ENCODE measurements at regions not wholly inside any gene's neighbourhood (a gene's known extent, or its start where the extent isn't known, plus 50 kb on each side); places are given as distances from the start of the nearest gene placed in this dataset.
"Not testable (repeated sequence)": the region's sequence is repeated elsewhere in the genome, so short reads cannot be mapped to it uniquely, and the experiment has no call there.

DNA sequence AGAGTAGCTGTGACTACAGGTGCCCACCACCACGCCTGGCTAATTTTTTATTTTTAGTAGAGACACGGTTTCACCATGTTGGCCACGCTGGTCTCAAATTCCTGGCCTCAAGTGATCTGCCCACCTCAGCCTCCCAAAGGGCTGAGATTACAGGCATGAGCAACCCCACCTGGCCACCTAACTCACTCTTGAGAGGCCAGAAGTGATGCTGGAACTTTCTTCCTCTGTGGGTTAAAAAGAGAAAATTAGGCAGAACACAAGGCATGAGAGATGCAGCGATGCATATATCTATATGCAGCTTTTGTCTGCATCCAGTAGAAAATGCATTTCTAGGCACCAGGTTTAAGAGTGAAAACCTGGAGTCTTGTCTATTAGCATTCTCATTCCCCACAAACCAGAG is 100.2 kb upstream of the CLEC6A start:
- H3K27me3 ChIP-seq; DNase-seq; intact Hi-C loops (cut with DNase I); H3K4me1 ChIP-seq; ATAC-seq; H3K4me3 ChIP-seq; H3K36me3 ChIP-seq; H3K27ac ChIP-seq; H3K9me3 ChIP-seq: not testable (repeated sequence)

DNA sequence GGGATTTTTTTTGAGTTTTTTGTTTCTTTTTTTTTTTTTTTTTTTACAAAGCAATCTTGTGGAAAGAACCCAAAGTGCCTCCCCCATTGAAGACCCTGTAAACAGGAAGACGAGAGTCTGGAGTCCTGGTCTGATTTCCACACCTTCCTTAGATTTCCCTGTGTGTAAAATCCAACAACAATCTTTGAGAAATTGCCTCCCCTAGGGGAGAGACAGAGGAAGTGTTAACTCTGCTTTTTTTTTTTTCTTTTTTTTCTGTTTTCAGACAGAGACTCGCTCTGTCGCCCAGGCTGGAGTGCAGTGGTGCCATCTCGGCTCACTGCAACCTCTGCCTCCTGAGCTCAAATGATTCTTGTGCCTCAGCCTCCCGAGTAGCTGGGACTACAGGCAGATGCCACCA is 82.0 kb upstream of the CLEC6A start:
- DNase-seq: peak in 1 of 4 donors; percentile 2
- H3K36me3 ChIP-seq: not testable (repeated sequence)

DNA sequence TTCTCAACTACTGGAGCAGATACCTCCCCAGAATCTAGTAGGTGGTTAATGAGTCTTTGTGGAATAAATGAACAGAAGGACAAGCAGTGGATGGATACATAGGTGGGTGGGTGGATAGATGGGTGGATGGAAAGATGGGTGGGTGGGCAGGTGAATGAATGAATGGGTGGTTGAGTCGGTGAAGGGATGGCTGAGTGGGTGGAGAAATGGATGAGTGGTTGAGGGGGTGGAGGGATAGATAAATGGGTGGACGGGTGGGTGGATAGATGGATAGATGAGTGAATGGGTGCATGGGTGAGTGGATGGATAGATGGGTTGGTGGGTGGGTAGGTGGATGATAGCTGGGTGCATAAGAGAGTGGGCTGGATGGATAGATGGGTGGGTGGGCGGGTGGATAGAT is 80.6 kb upstream of the CLEC6A start:
- H3K4me1 ChIP-seq; ATAC-seq; DNase-seq; intact Hi-C loops (cut with DNase I); H3K27ac ChIP-seq; H3K36me3 ChIP-seq; H3K9me3 ChIP-seq; H3K27me3 ChIP-seq; H3K4me3 ChIP-seq: not testable (repeated sequence)

More for the DNA sequence above, 82.0 kb upstream of the CLEC6A start:
- H3K4me3 ChIP-seq; H3K4me1 ChIP-seq; H3K27me3 ChIP-seq; ATAC-seq; H3K27ac ChIP-seq; H3K9me3 ChIP-seq; intact Hi-C loops (cut with DNase I): not testable (repeated sequence)
- peak in 1 of 2 donors; percentile 11 for TF ChIP-seq CTCF (IDR thresholded peaks at IDR 0.05)

DNA sequence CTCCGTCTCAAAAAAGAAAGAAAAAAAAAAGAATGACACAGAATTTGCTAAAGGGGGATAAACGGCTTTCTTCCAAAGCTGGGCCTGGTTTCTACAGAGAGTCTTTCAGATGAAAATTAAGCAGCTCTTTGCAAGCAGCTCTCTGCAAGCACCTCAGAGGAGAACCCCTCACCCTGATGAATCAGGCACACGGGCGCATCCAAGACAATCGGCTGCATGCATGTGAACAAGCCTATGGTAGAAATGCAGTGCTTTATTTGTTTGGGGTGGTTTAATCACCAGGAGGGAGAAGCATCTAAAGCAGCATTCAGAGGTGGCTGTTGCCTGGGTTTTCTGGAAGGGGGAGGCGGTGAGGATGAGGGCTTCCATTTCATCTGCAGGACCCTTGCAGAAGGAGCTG is 78.0 kb upstream of the CLEC6A start:
- H3K27ac ChIP-seq; H3K27me3 ChIP-seq; DNase-seq; H3K9me3 ChIP-seq; H3K4me3 ChIP-seq; H3K36me3 ChIP-seq; ATAC-seq; H3K4me1 ChIP-seq; intact Hi-C loops (cut with DNase I): not testable (repeated sequence)

- DNase-seq; H3K4me1 ChIP-seq; H3K27me3 ChIP-seq; H3K4me3 ChIP-seq; ATAC-seq; H3K27ac ChIP-seq; intact Hi-C loops (cut with DNase I); H3K9me3 ChIP-seq; H3K36me3 ChIP-seq: not testable (repeated sequence)
These were observed 73.2 kb upstream of the CLEC6A start for GRCh38 chr12:8382556-8382955.

GRCh38 chr12:8384686-8385085 is 71.1 kb upstream of the CLEC6A start:
- H3K4me1 ChIP-seq; H3K36me3 ChIP-seq; ATAC-seq; intact Hi-C loops (cut with DNase I); H3K9me3 ChIP-seq; DNase-seq; H3K27ac ChIP-seq; H3K4me3 ChIP-seq: not testable (repeated sequence)
- H3K27me3 ChIP-seq: peaks cover 0 to 12% of the 10 kb centered on the region in 2 donors

DNA sequence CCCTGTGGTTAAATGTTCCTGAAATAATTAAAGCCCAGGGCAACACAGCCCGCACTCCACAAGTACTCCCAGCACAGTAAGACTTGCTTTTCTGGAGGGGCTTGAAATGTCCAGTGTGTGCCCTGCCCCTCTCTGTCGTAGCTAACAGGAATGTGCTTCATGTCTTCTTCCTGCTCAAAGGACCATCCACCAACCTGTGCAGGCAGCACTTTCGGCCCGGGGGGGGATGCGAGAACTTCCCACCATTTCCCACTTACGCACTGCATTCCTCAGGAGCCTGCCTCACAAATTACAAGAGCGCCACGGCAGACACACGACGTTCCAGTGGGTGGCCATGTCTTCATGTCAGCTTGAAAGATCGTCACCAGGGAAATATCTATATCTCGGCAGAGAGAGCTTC is 70.3 kb upstream of the CLEC6A start:
- H3K9me3 ChIP-seq; ATAC-seq; H3K27ac ChIP-seq; H3K4me1 ChIP-seq; H3K36me3 ChIP-seq; intact Hi-C loops (cut with DNase I); DNase-seq; H3K4me3 ChIP-seq: not testable (repeated sequence)
- peaks cover 0 to 17% of the 10 kb centered on the region in 2 donors for H3K27me3 ChIP-seq

DNA sequence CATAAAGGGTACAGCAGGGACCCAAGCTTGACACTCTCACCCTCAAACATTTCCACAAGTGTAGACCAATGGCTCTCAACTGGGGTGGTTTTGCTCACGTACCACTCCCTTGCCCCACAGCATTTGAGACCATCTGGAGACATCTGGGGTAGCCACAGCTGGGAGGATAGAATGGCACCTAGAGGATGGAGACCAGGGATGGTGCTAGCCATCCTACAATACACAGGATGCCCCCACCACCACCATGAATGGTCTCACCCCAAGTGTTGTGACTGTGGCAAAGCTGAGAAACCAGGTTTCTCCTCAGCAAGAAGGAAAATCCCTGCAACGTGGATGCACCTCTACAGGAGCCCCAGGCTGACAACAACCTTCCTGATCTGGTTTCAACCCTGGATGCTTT is 69.1 kb upstream of the CLEC6A start:
- H3K9me3 ChIP-seq; intact Hi-C loops (cut with DNase I); H3K36me3 ChIP-seq; DNase-seq; H3K4me3 ChIP-seq; H3K4me1 ChIP-seq; ATAC-seq; H3K27ac ChIP-seq: not testable (repeated sequence)
- peaks cover 0 to 17% of the 10 kb centered on the region in 2 donors for H3K27me3 ChIP-seq

DNA sequence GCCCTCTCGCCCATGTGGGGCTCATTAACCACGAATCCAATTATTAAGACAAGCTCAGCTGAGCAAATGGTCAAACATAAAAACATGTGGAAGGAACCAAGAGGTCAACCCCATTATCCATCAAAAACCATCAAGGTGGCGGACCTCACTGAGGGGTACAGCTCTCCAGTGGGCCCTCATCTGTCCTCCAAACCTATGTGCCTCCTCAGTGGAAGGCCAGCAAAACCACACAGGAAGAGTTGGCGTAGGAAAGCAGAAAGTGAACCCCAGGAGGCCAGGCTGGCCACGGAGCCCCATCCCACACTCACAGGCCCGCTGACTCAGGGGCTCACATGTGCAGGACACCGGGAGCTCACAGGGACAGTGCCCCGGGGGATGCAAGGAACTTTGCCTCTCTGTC is 66.5 kb upstream of the CLEC6A start:
- not testable (repeated sequence) for H3K36me3 ChIP-seq

More for the DNA sequence above, 66.5 kb upstream of the CLEC6A start:
- H3K27me3 ChIP-seq: peaks cover 0 to 17% of the 10 kb centered on the region in 2 donors
- intact Hi-C loops (cut with DNase I); H3K4me3 ChIP-seq; H3K27ac ChIP-seq; H3K4me1 ChIP-seq; H3K9me3 ChIP-seq; ATAC-seq; DNase-seq: not testable (repeated sequence)

Measured in left lung (tissue), 4 donors.